WTC11 (cell line): ENCODE measurements at regions not wholly inside any gene's neighbourhood (a gene's known extent, or its start where the extent isn't known, plus 50 kb on each side); places are given as distances from the start of the nearest gene placed in this dataset.

Source experiments
- ATAC-seq: fragments of 200-7000 bp; cut with Tn5 transposase; 2 replicates; pipeline ENCODE4 v1.10.0; 2021; ENCODE audit warnings: mild to moderate bottlenecking, moderate library complexity
- CTCF ChIA-PET: fragments of 300-600 bp; sonication (Branson Sonifier 250); formaldehyde crosslinking; loops from one replicate; lab custom pipeline; 2021; ENCODE audit warnings: antibody characterized with exemption; lab: Charles Lee
- POLR2A ChIA-PET: fragments of 350-600 bp; sonication (Branson Sonifier 250); formaldehyde crosslinking; loops from one replicate; lab custom pipeline; 2021; ENCODE audit warnings: antibody characterized with exemption; lab: Charles Lee
- DNase-seq: peaks from one replicate; pipeline ENCODE4 v3.0.0; 2021; ENCODE audit warnings: low spot score
- H3K27ac Mint-ChIP-seq: 2 replicates; pipeline ENCODE4 v1.8.0; 2021; ENCODE audit warnings: mixed read lengths
- H3K27me3 Mint-ChIP-seq: 2 replicates; pipeline ENCODE4 v1.8.0; 2021; ENCODE audit warnings: low read depth, mild to moderate bottlenecking, moderate library complexity, mixed read lengths
- H3K36me3 Mint-ChIP-seq: 2 replicates; pipeline ENCODE4 v1.8.0; 2021; ENCODE audit warnings: mixed read lengths
- H3K4me1 Mint-ChIP-seq: 2 replicates; pipeline ENCODE4 v1.8.0; 2022; ENCODE audit warnings: mixed read lengths
- H3K4me3 Mint-ChIP-seq: 2 replicates; pipeline ENCODE4 v1.8.0; 2021; ENCODE audit warnings: mild to moderate bottlenecking, moderate library complexity, mixed read lengths
- H3K9me3 Mint-ChIP-seq: 2 replicates; pipeline ENCODE4 v1.8.0; 2021; ENCODE audit warnings: mixed read lengths
- ATF1 ChIP-seq: sonication (generic); formaldehyde crosslinking; IDR thresholded peaks from 2 replicates; pipeline ENCODE4 v1.8.1; 2023; ENCODE audit warnings: mild to moderate bottlenecking, moderate library complexity, missing genetic modification reagents
- CTCF ChIP-seq: fragments of 200-600 bp; IDR thresholded peaks from 2 replicates; pipeline ENCODE4 v1.8.0; 2022; ENCODE audit warnings: antibody characterized with exemption
- ESRRA ChIP-seq: sonication (generic); formaldehyde crosslinking; IDR thresholded peaks from 2 replicates; pipeline ENCODE4 v1.8.1; 2022; ENCODE audit warnings: mild to moderate bottlenecking, missing genetic modification reagents, borderline replicate concordance
- ETV6 ChIP-seq: sonication (generic); formaldehyde crosslinking; IDR thresholded peaks from 2 replicates; pipeline ENCODE4 v1.8.1; 2022; ENCODE audit warnings: mild to moderate bottlenecking, missing genetic modification reagents
- GABPB1 ChIP-seq: sonication (generic); formaldehyde crosslinking; IDR thresholded peaks from 2 replicates; pipeline ENCODE4 v1.8.1; 2023; ENCODE audit warnings: mild to moderate bottlenecking, missing genetic modification reagents
- HMGA2 ChIP-seq: fragments of 250-450 bp; sonication (Bioruptor Pico); IDR thresholded peaks from 2 replicates; pipeline ENCODE4 v1.4.0; 2021; ENCODE audit warnings: mild to moderate bottlenecking, moderate library complexity
- MYBL2 ChIP-seq: sonication (generic); formaldehyde crosslinking; IDR thresholded peaks from 2 replicates; pipeline ENCODE4 v1.8.1; 2023; ENCODE audit warnings: mild to moderate bottlenecking, moderate library complexity, missing genetic modification reagents
- NFATC4 ChIP-seq: fragments of 250-450 bp; sonication (Bioruptor Pico); IDR thresholded peaks from 2 replicates; pipeline ENCODE4 v1.9.0; 2021; ENCODE audit warnings: mild to moderate bottlenecking
- NFYB ChIP-seq: sonication (generic); formaldehyde crosslinking; conservative IDR thresholded peaks from 2 replicates; pipeline ENCODE4 v1.8.0; 2022; ENCODE audit warnings: low read depth, missing genetic modification reagents
- NR1H2 ChIP-seq: sonication (generic); formaldehyde crosslinking; IDR thresholded peaks from 2 replicates; pipeline ENCODE4 v1.9.0; 2021; ENCODE audit warnings: mild to moderate bottlenecking, moderate library complexity, missing genetic modification reagents
- NR3C1 ChIP-seq: sonication (generic); formaldehyde crosslinking; conservative IDR thresholded peaks from 2 replicates; pipeline ENCODE4 v1.8.1; 2023; ENCODE audit warnings: low read depth, mild to moderate bottlenecking, missing genetic modification reagents
- OVOL2 ChIP-seq: fragments of 250-450 bp; sonication (Bioruptor Pico); IDR thresholded peaks from 2 replicates; pipeline ENCODE4 v1.9.0; 2021; ENCODE audit warnings: mild to moderate bottlenecking, borderline replicate concordance
- RELA ChIP-seq: sonication (generic); formaldehyde crosslinking; IDR thresholded peaks from 2 replicates; pipeline ENCODE4 v1.8.1; 2022; ENCODE audit warnings: missing genetic modification reagents, mild to moderate bottlenecking, borderline replicate concordance
- ZNF416 ChIP-seq: fragments of 250-450 bp; sonication (Bioruptor Pico); IDR thresholded peaks from 2 replicates; pipeline ENCODE4 v1.9.0; 2021; ENCODE audit warnings: mild to moderate bottlenecking, inconsistent platforms
- ZNF671 ChIP-seq: fragments of 250-450 bp; sonication (Bioruptor Pico); IDR thresholded peaks from 2 replicates; pipeline ENCODE4 v1.8.0; 2021; ENCODE audit warnings: mild to moderate bottlenecking
- TF ChIP-seq, protein P1 (sequence below): fragments of 250-450 bp; sonication (Bioruptor Pico); IDR thresholded peaks from 2 replicates; pipeline ENCODE4 v1.8.0; 2021; ENCODE audit warnings: mild to moderate bottlenecking
- TF ChIP-seq, protein P2 (sequence below): sonication (generic); formaldehyde crosslinking; IDR thresholded peaks from 2 replicates; pipeline ENCODE4 v1.8.0; 2022; ENCODE audit warnings: mild to moderate bottlenecking, missing genetic modification reagents
- TF ChIP-seq, protein P3 (sequence below): sonication (generic); formaldehyde crosslinking; IDR thresholded peaks from 2 replicates; pipeline ENCODE4 v1.8.0; 2022; ENCODE audit warnings: mild to moderate bottlenecking, missing genetic modification reagents
- TF ChIP-seq, protein P4 (sequence below): sonication (generic); formaldehyde crosslinking; IDR thresholded peaks from 2 replicates; pipeline ENCODE4 v1.8.0; 2022; ENCODE audit warnings: mild to moderate bottlenecking, missing genetic modification reagents
- TF ChIP-seq, protein P5 (sequence below): sonication (generic); formaldehyde crosslinking; IDR thresholded peaks from 2 replicates; pipeline ENCODE4 v1.8.0; 2022; ENCODE audit warnings: mild to moderate bottlenecking, missing genetic modification reagents
- TF ChIP-seq, protein P6 (sequence below): sonication (generic); formaldehyde crosslinking; IDR thresholded peaks from 2 replicates; pipeline ENCODE4 v1.8.1; 2022; ENCODE audit warnings: low read depth, missing genetic modification reagents, borderline replicate concordance
- TF ChIP-seq, protein P7 (sequence below): sonication (generic); formaldehyde crosslinking; IDR thresholded peaks from 2 replicates; pipeline ENCODE4 v1.8.1; 2023; ENCODE audit warnings: mild to moderate bottlenecking, missing genetic modification reagents, moderate library complexity

DNA sequence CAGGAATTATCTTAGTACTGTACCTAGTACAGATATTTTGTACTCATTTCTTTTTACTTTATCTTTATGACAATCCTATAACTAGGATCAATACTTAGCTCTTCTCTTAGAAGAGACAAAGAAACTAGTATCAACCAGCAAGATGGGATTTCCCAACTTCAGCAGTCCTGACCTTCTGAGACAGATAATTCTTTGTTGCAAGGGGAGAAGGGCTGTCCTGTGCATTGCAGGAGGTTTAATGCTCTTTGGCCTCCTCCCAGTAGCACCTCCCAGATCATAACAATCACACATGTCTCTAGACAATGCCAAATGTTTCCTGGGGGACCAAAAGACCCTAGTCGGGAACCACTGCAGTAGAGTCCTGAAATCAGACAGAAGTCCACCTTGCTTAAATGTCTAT, 424.3 kb upstream of the DMAC1 start:
- Mint-ChIP-seq H3K27me3 (no peaks in the 10 kb centered on the region), H3K4me3 (no peak overlapping the region), H3K9me3 (no peaks in the 10 kb centered on the region), H3K4me1 (no peaks in the 10 kb centered on the region; the same call in 1 of the 2 replicates), H3K27ac (no peak overlapping the region), H3K36me3 (no peaks in the 10 kb centered on the region)
- no peak for TF ChIP-seq ZNF416 (CRISPR knock-in tag)
- TF ChIP-seq, protein P1, sequence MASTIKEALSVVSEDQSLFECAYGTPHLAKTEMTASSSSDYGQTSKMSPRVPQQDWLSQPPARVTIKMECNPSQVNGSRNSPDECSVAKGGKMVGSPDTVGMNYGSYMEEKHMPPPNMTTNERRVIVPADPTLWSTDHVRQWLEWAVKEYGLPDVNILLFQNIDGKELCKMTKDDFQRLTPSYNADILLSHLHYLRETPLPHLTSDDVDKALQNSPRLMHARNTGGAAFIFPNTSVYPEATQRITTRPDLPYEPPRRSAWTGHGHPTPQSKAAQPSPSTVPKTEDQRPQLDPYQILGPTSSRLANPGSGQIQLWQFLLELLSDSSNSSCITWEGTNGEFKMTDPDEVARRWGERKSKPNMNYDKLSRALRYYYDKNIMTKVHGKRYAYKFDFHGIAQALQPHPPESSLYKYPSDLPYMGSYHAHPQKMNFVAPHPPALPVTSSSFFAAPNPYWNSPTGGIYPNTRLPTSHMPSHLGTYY (CRISPR knock-in tag): no peak
- TF ChIP-seq, protein P2, sequence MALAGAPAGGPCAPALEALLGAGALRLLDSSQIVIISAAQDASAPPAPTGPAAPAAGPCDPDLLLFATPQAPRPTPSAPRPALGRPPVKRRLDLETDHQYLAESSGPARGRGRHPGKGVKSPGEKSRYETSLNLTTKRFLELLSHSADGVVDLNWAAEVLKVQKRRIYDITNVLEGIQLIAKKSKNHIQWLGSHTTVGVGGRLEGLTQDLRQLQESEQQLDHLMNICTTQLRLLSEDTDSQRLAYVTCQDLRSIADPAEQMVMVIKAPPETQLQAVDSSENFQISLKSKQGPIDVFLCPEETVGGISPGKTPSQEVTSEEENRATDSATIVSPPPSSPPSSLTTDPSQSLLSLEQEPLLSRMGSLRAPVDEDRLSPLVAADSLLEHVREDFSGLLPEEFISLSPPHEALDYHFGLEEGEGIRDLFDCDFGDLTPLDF (CRISPR knock-in tag): no peak
- TF ChIP-seq, protein P3, sequence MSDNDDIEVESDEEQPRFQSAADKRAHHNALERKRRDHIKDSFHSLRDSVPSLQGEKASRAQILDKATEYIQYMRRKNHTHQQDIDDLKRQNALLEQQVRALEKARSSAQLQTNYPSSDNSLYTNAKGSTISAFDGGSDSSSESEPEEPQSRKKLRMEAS: no peak
- TF ChIP-seq, protein P4, sequence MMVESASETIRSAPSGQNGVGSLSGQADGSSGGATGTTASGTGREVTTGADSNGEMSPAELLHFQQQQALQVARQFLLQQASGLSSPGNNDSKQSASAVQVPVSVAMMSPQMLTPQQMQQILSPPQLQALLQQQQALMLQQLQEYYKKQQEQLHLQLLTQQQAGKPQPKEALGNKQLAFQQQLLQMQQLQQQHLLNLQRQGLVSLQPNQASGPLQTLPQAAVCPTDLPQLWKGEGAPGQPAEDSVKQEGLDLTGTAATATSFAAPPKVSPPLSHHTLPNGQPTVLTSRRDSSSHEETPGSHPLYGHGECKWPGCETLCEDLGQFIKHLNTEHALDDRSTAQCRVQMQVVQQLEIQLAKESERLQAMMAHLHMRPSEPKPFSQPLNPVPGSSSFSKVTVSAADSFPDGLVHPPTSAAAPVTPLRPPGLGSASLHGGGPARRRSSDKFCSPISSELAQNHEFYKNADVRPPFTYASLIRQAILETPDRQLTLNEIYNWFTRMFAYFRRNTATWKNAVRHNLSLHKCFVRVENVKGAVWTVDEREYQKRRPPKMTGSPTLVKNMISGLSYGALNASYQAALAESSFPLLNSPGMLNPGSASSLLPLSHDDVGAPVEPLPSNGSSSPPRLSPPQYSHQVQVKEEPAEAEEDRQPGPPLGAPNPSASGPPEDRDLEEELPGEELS: no peak
- no peak for TF ChIP-seq NR1H2 (CRISPR knock-in tag)
- TF ChIP-seq OVOL2: no peak
- DNase-seq (no peak), ATAC-seq (no peak)
- POLR2A ChIA-PET: no interaction called here
- CTCF ChIA-PET: no interaction called here

DNA sequence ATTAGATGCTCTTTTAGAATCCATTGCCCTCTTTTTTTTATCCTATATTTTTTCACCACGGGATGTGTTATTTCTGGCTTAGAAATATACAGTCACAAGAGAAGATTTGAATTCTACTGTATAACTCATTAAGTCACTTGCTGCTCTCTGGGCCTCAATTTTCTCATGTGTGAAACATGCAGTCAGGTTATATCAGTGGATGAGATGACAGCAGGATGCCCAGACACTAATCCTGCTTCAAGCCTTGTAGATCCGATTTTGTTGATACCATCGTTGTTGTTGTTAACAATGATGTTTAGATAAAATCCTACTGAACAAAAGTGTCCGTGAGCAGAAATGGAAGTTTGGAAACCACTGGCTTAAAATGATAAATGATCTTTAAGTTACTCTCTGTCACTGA, 421.9 kb upstream of the DMAC1 start:
- ChIA-PET CTCF (no interaction called here), POLR2A (no interaction called here)
- TF ChIP-seq CTCF (no peak), ZNF416 (CRISPR knock-in tag) (no peak), ZNF671 (no peak), RELA (CRISPR knock-in tag) (no peak), ESRRA (CRISPR knock-in tag) (no peak), ETV6 (CRISPR knock-in tag) (no peak), ATF1 (CRISPR knock-in tag) (no peak), NR1H2 (CRISPR knock-in tag) (no peak), HMGA2 (CRISPR knock-in tag) (no peak)
- TF ChIP-seq, protein P5, sequence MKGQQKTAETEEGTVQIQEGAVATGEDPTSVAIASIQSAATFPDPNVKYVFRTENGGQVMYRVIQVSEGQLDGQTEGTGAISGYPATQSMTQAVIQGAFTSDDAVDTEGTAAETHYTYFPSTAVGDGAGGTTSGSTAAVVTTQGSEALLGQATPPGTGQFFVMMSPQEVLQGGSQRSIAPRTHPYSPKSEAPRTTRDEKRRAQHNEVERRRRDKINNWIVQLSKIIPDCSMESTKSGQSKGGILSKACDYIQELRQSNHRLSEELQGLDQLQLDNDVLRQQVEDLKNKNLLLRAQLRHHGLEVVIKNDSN: no peak
- Mint-ChIP-seq H3K4me1 (no peaks in the 10 kb centered on the region; the same call in 1 of the 2 replicates), H3K9me3 (peaks cover 16% of the 10 kb centered on the region), H3K36me3 (0 out of 2 replicates have a peak, but pooled peaks cover 4% of the 10 kb centered on the region), H3K27me3 (no peaks in the 10 kb centered on the region), H3K27ac (no peak overlapping the region), H3K4me3 (no peak overlapping the region)
- DNase-seq: no peak
- ATAC-seq: no peak

- Mint-ChIP-seq H3K4me3 (no peak overlapping the region), H3K27me3 (no peaks in the 10 kb centered on the region), H3K36me3 (no peaks in the 10 kb centered on the region), H3K27ac (no peak overlapping the region), H3K9me3 (no peaks in the 10 kb centered on the region), H3K4me1 (no peaks in the 10 kb centered on the region)
- ChIA-PET POLR2A (no interaction called here), CTCF (no interaction called here)
- ATAC-seq (no peak), DNase-seq (no peak)
- TF ChIP-seq GABPB1 (CRISPR knock-in tag) (no peak), NFATC4 (no peak), ATF1 (CRISPR knock-in tag) (no peak), MYBL2 (CRISPR knock-in tag) (no peak), NR3C1 (CRISPR knock-in tag) (no peak), NFYB (CRISPR knock-in tag) (no peak)
- TF ChIP-seq, protein P6, sequence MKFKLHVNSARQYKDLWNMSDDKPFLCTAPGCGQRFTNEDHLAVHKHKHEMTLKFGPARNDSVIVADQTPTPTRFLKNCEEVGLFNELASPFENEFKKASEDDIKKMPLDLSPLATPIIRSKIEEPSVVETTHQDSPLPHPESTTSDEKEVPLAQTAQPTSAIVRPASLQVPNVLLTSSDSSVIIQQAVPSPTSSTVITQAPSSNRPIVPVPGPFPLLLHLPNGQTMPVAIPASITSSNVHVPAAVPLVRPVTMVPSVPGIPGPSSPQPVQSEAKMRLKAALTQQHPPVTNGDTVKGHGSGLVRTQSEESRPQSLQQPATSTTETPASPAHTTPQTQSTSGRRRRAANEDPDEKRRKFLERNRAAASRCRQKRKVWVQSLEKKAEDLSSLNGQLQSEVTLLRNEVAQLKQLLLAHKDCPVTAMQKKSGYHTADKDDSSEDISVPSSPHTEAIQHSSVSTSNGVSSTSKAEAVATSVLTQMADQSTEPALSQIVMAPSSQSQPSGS (CRISPR knock-in tag): no peak
- TF ChIP-seq, protein P7, sequence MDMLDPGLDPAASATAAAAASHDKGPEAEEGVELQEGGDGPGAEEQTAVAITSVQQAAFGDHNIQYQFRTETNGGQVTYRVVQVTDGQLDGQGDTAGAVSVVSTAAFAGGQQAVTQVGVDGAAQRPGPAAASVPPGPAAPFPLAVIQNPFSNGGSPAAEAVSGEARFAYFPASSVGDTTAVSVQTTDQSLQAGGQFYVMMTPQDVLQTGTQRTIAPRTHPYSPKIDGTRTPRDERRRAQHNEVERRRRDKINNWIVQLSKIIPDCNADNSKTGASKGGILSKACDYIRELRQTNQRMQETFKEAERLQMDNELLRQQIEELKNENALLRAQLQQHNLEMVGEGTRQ (CRISPR knock-in tag): no peak
Observed at GRCh38 chr9:8208465-8208864, 408.9 kb upstream of the DMAC1 start.
